ENCODE measurements at regions not wholly inside any gene's neighbourhood (a gene's known extent, or its start where the extent isn't known, plus 50 kb on each side); places are given as distances from the start of the nearest gene placed in this dataset.
"Not testable (repeated sequence)": the region's sequence is repeated elsewhere in the genome, so short reads cannot be mapped to it uniquely, and the experiment has no call there.

- DNase-seq = no peak
Measured at GRCh38 chr16:13823501-13823900, 96.5 kb upstream of the ERCC4 start.

GRCh38 chr16:13829697-13830299 lies 90.2 kb upstream of the ERCC4 start:
- no peak for DNase-seq

GRCh38 chr16:13833515-13833914 lies 86.4 kb upstream of the ERCC4 start:
- no peak for DNase-seq

- no peak for DNase-seq
Measured at GRCh38 chr16:13835387-13835786, 84.6 kb upstream of the ERCC4 start.

GRCh38 chr16:13835935-13836730 lies 83.8 kb upstream of the ERCC4 start:
- no peak for DNase-seq

- DNase-seq = no peak
Measured at GRCh38 chr16:13838401-13839190, 81.4 kb upstream of the ERCC4 start.

GRCh38 chr16:13839577-13839976 lies 80.4 kb upstream of the ERCC4 start:
- no peak for DNase-seq

GRCh38 chr16:13845232-13845631 lies 74.7 kb upstream of the ERCC4 start:
- DNase-seq = no peak

- DNase-seq = no peak
Measured at GRCh38 chr16:13848795-13849194, 71.2 kb upstream of the ERCC4 start.

- not testable (repeated sequence) for DNase-seq
Measured at GRCh38 chr16:13850173-13850572, 69.8 kb upstream of the ERCC4 start.

GRCh38 chr16:13852827-13853226 lies 67.1 kb upstream of the ERCC4 start:
- DNase-seq = no peak

- DNase-seq = no peak
Measured at GRCh38 chr16:13856398-13856797, 63.6 kb upstream of the ERCC4 start.

- DNase-seq = no peak
Measured at GRCh38 chr16:13856811-13857511, 63.0 kb upstream of the ERCC4 start.

GRCh38 chr16:13858873-13859580 lies 60.9 kb upstream of the ERCC4 start:
- no peak for DNase-seq

- no peak for DNase-seq
Measured at GRCh38 chr16:13863075-13863765, 56.7 kb upstream of the ERCC4 start.

GRCh38 chr16:13864689-13865088 lies 55.3 kb upstream of the ERCC4 start:
- no peak for DNase-seq

- DNase-seq = peak; percentile 26
Measured at GRCh38 chr16:13866073-13866472, 53.9 kb upstream of the ERCC4 start.

Data from SHP77 treated with DMSO at 0.1 percent for 48 hours (cell line).